Head of caudate nucleus (tissue), 42 donors: ENCODE measurements at regions not wholly inside any gene's neighbourhood (a gene's known extent, or its start where the extent isn't known, plus 50 kb on each side); places are given as distances from the start of the nearest gene placed in this dataset.
"Not testable (repeated sequence)": the region's sequence is repeated elsewhere in the genome, so short reads cannot be mapped to it uniquely, and the experiment has no call there.

Source experiments
- DNase-seq, 42 donors: peaks; one replicate each; pipeline versions ENCODE4 v3.0.0 to v3.0.0-alpha.2; 2020 to 2021; ENCODE audit warnings: mixed read lengths in 7 of 42
- intact Hi-C: fragments of 100-400 bp; cut with DNase I; formaldehyde crosslinking; loops from one replicate; pipeline ENCODE4 v1.15.0; 2022

DNA sequence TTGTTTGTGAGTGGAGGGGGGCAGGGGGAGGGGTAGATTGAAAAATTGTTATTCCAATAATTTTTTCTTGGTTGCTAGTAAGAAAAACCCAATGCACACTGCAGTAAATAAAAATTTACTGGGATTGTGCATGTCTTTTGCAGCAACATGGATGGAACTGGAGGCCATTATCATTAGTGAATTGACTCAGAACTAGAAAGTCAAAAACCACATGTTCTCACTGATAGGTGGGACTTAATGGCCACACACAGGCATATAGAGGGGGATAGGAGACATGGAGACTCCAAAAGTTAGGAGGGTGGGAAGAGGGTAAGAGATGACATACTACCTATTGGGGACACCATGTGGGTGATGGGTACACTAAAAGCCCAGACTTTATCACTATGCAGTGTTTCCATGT, 67.2 kb downstream of the BUB3 start:
- intact Hi-C loops: no loop called here
- DNase-seq: no peak

DNA sequence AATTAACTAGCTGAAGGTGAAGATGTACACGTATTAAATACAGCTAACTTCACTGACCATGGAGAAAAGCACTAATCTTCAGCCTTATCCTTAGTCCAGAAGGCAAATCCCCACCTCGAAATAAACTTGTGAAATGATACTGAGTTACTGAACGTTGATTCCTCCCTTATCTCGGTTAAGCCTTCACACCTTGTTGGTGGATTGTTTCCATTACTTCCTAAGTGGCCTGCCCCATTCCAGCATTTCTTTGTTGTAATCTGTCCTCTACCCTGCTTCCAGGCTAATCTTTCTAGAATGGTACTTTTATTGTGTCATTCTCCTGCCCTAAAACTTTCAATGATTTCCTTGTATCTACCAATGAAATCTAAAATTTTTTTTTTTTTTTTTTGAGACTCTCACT, 68.6 kb downstream of the BUB3 start:
- intact Hi-C loops: no loop called here

GRCh38 chr10:123227706-123228105, 73.5 kb downstream of the BUB3 start:
- DNase-seq: no peak
- intact Hi-C loops: no loop called here

More for the DNA sequence above, 68.6 kb downstream of the BUB3 start:
- peak in 1 of 42 donors; percentile 4 for DNase-seq

GRCh38 chr10:123229927-123230630, 75.9 kb downstream of the BUB3 start:
- intact Hi-C loops: no loop called here
- DNase-seq: peak in 20 of 42 donors; percentile 2 to 55 (median 20)

DNA sequence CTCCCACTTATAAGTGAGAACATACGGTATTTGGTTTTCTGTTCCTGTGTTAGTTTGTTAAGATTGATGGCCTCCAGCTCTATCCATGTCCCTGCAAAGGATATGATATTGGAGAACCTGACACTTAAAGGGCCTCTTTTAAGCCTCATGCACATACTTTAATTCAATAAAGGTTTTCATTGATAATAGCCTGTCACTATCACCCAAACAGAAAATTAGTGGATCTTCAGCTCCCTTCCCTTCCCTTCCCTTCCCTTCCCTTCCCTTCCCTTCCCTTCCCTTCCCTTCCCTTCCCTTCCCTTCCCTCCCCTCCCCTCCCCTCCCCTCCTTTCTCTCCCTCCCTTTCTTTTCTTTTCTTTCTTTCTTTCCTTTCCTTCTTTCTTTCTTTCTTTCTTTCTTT, 78.7 kb downstream of the BUB3 start:
- intact Hi-C loops, DNase-seq: not testable (repeated sequence)

DNA sequence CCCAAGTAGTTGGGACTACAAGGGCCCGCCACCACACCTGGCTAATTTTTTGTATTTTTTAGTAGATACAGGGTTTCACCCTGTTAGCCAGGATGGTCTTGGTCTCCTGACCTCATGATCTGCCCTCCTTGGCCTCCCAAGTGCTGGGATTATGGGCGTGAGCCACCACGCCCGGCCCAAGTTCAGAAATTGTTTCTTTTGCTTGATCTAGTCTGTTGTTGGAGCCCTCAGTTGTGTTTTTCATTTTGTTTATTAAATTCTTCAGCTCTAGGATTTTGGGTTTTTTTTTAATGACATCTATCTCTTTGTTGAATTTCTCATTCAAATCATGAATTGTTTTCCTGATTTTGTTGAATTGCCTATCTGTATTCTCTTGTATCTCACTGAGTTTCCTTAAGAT, 80.8 kb downstream of the BUB3 start:
- intact Hi-C loops: not testable (repeated sequence)

GRCh38 chr10:123236126-123236525, 81.9 kb downstream of the BUB3 start:
- intact Hi-C loops: no loop called here
- no peak for DNase-seq

More for the DNA sequence above, 80.8 kb downstream of the BUB3 start:
- DNase-seq: not testable (repeated sequence)

DNA sequence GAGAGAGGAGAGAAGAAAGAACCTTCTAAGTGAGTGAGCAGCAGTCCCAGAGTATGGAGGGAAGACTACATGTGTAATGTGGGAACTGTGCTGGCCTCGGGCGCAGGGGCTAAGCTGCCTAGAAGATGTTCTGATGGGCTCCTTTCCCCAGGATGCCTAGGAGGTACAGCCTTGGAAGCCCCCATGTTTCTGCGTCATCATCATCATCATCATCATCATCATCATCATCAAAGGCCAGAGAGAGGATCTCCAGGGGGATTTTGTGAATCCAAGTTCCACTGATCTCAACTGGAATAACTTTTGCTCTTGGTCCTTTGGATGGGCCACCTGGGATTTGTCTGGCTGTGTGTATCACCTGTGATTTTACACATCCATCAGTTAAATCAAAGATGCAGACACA, 86.0 kb downstream of the BUB3 start:
- no peak for DNase-seq
- intact Hi-C loops: no loop called here

DNA sequence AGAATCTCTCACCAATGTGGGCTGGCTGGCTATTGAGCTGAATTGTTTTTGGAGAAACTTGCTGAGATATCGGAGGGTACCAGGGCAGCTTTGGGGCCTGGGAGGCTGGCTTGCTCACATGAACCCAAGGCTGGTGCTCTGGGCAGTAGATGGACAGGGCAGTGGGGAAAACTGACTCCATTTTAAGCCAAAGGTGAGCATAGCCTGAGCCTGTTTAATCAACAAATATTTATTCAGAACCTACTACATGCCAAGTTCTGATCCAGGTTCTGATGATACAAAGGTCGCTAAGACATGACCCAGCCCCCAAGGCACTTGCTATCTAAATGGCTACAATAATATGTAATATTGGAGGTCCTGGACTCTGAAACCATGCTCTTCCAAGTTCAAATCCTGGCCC, 86.6 kb downstream of the BUB3 start:
- DNase-seq: peak in 1 of 42 donors; percentile 8
- intact Hi-C loops: no loop called here

DNA sequence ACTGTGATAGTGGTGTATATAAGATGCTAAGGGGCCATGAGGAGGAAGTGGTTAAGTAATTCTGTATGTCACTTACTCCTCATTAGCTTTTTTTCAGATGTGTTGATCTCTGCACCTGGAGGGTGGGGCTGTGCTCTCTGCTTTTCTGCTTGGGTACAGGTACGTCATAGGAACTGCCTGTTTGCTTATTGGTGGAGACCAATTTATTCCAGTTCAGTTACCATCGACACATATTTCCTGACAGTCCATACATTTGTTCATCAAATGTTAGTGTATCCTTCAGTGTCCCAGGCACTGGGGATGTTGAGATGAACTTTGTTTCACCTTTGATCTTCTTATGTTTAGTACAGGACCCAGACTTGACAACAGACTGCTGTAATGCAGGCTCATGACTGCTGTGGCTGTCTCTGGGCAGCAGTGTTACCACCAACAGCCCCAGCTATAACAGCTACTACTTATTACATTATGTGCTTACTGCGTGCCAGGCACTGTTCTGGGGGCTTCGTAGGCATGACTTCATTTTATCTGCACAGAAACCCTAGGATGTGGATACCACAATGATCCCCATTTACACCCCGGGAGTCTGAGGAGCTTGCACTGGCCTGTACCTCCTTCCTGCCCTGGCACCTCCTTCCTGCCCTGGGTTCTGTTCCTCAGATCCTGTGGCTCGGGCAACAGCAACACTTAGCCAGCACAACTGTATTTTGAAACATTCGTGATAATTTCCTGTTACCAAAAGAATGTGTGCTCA, 87.4 kb downstream of the BUB3 start:
- DNase-seq: no peak
- intact Hi-C loops: no loop called here

- intact Hi-C loops: no loop called here
Observed at GRCh38 chr10:123244747-123245146, 90.5 kb downstream of the BUB3 start.

DNA sequence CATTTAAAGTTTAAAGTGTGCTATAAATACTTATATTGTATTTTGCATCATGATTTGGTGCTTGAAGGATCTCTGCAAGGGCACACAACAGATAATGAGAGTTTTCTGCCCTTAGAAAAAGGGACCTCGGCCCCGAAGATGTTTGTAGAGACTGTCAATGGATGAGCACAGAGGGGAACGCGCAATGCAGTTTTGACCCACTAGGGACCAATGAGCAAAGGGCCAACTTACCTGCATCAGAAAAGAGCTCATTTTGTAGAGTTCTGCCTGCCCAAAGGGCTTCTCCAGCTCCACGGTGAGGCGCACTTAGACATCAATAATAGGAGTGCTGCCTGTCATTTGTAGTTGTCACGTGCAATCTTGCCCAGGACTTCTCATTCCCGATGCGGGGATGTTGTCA, 91.1 kb downstream of the BUB3 start:
- intact Hi-C loops: no loop called here
- DNase-seq: peak in 2 of 42 donors; percentile 4 to 6

More at GRCh38 chr10:123244747-123245146, 90.5 kb downstream of the BUB3 start:
- DNase-seq: no peak

DNA sequence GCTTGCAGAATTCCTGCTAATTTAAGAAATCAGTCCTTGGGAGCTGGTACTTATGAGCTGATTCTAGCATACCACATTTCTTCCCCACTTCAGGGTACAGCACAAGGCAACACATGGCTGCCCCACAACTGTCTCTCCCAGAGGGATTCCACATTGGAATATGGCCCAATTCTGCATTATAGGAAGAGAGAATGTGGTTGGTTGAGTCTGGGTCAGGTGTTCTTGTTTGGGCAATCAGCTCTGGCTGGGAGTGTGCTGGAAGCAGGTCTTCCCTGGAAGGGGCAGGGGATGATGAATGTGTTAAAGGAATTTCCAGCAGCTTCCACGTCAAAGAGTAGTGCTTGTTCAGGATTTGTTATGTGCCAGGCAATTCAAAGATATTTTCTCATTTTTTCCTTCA, 95.7 kb downstream of the BUB3 start:
- intact Hi-C loops: no loop called here
- no peak for DNase-seq

GRCh38 chr10:123250640-123251039, 96.4 kb downstream of the BUB3 start:
- no peak for DNase-seq
- intact Hi-C loops: no loop called here

GRCh38 chr10:123252779-123253178, 98.6 kb downstream of the BUB3 start:
- intact Hi-C loops: no loop called here
- no peak for DNase-seq

- DNase-seq, intact Hi-C loops: not testable (repeated sequence)
Observed at GRCh38 chr10:123254343-123254742, 100.1 kb downstream of the BUB3 start.

- no peak for DNase-seq
- intact Hi-C loops: no loop called here
Observed at GRCh38 chr10:123257904-123258456, 103.8 kb downstream of the BUB3 start.

DNA sequence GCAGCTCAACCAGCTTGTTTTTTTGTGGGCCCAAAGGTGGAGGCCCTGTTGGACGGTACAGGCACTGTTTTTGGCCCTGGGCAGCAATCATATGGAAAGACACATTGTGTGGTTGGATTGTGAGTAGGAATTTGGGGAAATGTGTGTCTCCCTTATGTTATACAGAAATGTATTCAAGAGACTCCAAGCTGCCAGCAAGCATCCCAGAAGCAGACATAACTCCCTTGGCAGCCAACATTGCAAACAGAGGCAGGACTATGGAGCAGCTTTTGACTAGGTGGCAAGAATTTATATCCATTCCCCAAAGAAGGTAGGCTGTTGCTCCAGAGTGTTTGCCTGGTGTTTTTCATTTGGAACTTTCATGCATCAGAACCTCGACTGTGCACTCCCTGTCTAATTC, 104.9 kb downstream of the BUB3 start:
- intact Hi-C loops: no loop called here
- DNase-seq: no peak

- intact Hi-C loops: no loop called here
- no peak for DNase-seq
Observed at GRCh38 chr10:123259791-123260190, 105.6 kb downstream of the BUB3 start.

GRCh38 chr10:123262456-123262855, 108.3 kb downstream of the BUB3 start:
- no peak for DNase-seq
- intact Hi-C loops: no loop called here
